Heart left ventricle (tissue), 16 donors: ENCODE measurements at regions not wholly inside any gene's neighbourhood (a gene's known extent, or its start where the extent isn't known, plus 50 kb on each side); places are given as distances from the start of the nearest gene placed in this dataset.
"Not testable (repeated sequence)": the region's sequence is repeated elsewhere in the genome, so short reads cannot be mapped to it uniquely, and the experiment has no call there.

Experiments used
- ATAC-seq, 4 donors: fragments of 200-7000 bp; cut with Tn5 transposase; one replicate each; pipeline ENCODE4 v1.9.1; 2020 to 2022; ENCODE audit warnings: moderate library complexity in 4 of 4, mild to moderate bottlenecking in 3 of 4, moderate number of reproducible peaks in 1 of 4
- DNase-seq, 5 donors: peaks; one replicate each; pipeline ENCODE4 v3.0.0-alpha.2; 2020
- H3K27ac ChIP-seq, 12 donors: fragments of 200-600 bp; sonication (generic) in 4 of 12; one replicate each; pipeline versions ENCODE4 v1.5.0 to v1.8.0; 2016 to 2022; ENCODE audit warnings: mild to moderate bottlenecking in 2 of 12
- H3K27me3 ChIP-seq, 9 donors: fragments of 200-600 bp; sonication (generic) in 2 of 9; one replicate each; pipeline versions ENCODE4 v1.5.1 to v1.8.0; 2016 to 2022; ENCODE audit warnings: mild to moderate bottlenecking in 3 of 9
- H3K36me3 ChIP-seq, 9 donors: fragments of 200-600 bp; sonication (generic) in 2 of 9; one replicate each; pipeline versions ENCODE4 v1.5.0 to v1.8.0; 2018 to 2022; ENCODE audit warnings: mild to moderate bottlenecking in 2 of 9
- H3K4me1 ChIP-seq, 12 donors: fragments of 200-600 bp; sonication (generic) in 4 of 12; one replicate each; pipeline versions ENCODE4 v1.5.0 to v1.8.0; 2016 to 2022; ENCODE audit warnings: mild to moderate bottlenecking in 3 of 12
- H3K4me3 ChIP-seq, 12 donors: fragments of 200-600 bp; sonication (generic) in 4 of 12; one replicate each; pipeline versions ENCODE4 v1.5.0 to v1.8.0; 2017 to 2022; ENCODE audit warnings: mild to moderate bottlenecking in 9 of 12, moderate library complexity in 4 of 12
- H3K9me3 ChIP-seq, 12 donors: fragments of 200-600 bp; sonication (generic) in 4 of 12; one replicate each; pipeline versions ENCODE4 v1.5.0 to v1.8.0; 2016 to 2022; ENCODE audit warnings: mild to moderate bottlenecking in 1 of 12
- POLR2A ChIP-seq, 2 donors: fragments of 450-650 bp; IDR thresholded peaks; one replicate each; pipeline ENCODE4 v1.6.1; 2017; ENCODE audit warnings: antibody characterized with exemption in 2 of 2, mild to moderate bottlenecking in 2 of 2, moderate library complexity in 2 of 2
- WGBS, 4 donors: extraction: QIAGEN DNeasy Blood & Tissue Kit in 2 of 4; methylation state at CpG; one replicate each; pipeline versions ENCODE4 v1.1.5 to v1.1.7; 2013 to 2018; 5-methylcytosine and 5-hydroxymethylcytosine counted together
- intact Hi-C, 10 donors: fragments of 100-400 bp; cut with DNase I; formaldehyde crosslinking; loops; one replicate each; pipeline versions ENCODE4 v1.11.1 to v1.14.2; 2022
- TF ChIP-seq, protein P1 (sequence below), 12 donors: fragments of 200-600 bp; sonication (generic) in 4 of 12; IDR thresholded peaks; one replicate each; pipeline versions ENCODE4 v1.5.0 to v1.8.0; 2018 to 2022; ENCODE audit warnings: antibody characterized with exemption in 12 of 12, mild to moderate bottlenecking in 5 of 12
- donor health status: ischemic (EF 13 %, LVEDD 7.1; RV severe dilation, severe dysfunction).
- donor health status: healthy with polysubstance abuse.
- donor health status: DM: no; HTN: yes; CAD: no.
- donor health status: DM: no; HTN: no; CAD: no.
- donor health status: ischemic (EF 25% LVEDD 6.9; RV normal size, moderate dysfunction).
- donor health status: ischemic (EF 25% LVEDD 5.7; RV mildly dilated, moderate dysfunction).
- donor health status: healthy.
- donor health status: DM: yes; HTN: yes; CAD: no.
- donor health status: ischemic (EF 35%, LVEDD 5.7; RV mildly dilated, moderate dysfunction).
- donor health status: nonischemic (EF 11% LVEDD 7.7; RV severe dilation, severe dysfunction).
- donor health status: DM: yes; HTN: yes; CAD: no.
- donor health status: PGD.
- donor health status: ischemic (EF 29% LVEDD 5.4; RV normal size, mild dysfunction).
- donor health status: nonischemic (EF 23%, LVEDD 6.1; RV moderate dilation, normal function).

DNA sequence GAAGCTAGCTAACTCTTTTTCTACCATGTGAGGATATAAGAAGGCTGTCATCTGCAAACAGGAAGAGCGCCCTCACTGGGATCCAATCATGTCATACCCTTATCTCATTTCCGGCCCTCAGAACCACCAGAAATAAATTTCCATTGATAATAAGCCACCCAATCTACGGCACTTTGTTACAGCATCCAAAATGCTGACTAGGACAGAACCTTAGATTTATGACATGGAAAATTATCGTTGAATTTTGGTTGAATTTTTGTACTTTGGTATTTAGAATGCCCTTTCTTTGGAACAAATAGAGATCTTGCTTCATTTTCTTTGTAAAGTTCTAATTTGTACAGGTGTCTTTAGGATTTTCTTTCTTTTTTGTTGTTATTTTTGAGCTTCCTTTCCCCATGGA is 53.3 kb upstream of the CYLC2 start:
- 72 to 83% (median 80%) methylated on average over 4 of the region's 4 CpGs for WGBS, 4 donors
- Histone ChIP-seq H3K27ac (no peak overlapping the region), H3K27me3 (no peaks in the 10 kb centered on the region), H3K4me1 (no peaks in the 10 kb centered on the region), H3K9me3 (no peaks in the 10 kb centered on the region), H3K36me3 (no peaks in the 10 kb centered on the region), H3K4me3 (no peak overlapping the region)
- no peak for TF ChIP-seq POLR2A (IDR thresholded peaks at IDR 0.05)
- TF ChIP-seq, protein P1, sequence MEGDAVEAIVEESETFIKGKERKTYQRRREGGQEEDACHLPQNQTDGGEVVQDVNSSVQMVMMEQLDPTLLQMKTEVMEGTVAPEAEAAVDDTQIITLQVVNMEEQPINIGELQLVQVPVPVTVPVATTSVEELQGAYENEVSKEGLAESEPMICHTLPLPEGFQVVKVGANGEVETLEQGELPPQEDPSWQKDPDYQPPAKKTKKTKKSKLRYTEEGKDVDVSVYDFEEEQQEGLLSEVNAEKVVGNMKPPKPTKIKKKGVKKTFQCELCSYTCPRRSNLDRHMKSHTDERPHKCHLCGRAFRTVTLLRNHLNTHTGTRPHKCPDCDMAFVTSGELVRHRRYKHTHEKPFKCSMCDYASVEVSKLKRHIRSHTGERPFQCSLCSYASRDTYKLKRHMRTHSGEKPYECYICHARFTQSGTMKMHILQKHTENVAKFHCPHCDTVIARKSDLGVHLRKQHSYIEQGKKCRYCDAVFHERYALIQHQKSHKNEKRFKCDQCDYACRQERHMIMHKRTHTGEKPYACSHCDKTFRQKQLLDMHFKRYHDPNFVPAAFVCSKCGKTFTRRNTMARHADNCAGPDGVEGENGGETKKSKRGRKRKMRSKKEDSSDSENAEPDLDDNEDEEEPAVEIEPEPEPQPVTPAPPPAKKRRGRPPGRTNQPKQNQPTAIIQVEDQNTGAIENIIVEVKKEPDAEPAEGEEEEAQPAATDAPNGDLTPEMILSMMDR (IDR thresholded peaks at IDR 0.05), result no peak
- ATAC-seq, result no peak
- no peak for DNase-seq
- intact Hi-C loops, result no loop called here

DNA sequence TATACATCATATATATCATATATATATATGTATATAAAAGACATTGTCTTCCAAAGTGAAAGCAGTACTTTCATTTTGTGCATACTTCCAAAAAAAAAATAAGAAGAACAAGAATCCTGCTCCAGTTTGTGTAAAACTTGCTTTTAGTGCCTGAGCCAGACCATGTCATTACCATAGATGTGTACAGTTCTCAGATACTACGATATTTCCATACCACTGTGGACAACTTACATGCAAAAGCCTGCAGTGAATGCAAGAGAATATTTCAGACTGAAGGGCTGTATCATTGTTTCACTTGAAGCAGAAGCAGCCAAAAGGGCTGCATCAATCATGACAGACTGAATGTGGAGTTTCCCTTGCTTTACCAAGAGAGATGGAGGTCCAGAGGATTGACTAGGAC is 72.6 kb upstream of the CYLC2 start:
- 83 to 90% (median 88%) methylated on average over 1 of the region's 1 CpG for WGBS, 4 donors
- H3K4me3 ChIP-seq, result no peak overlapping the region
- no peaks in the 10 kb centered on the region for H3K4me1 ChIP-seq
- no peak overlapping the region for H3K27ac ChIP-seq
- no peaks in the 10 kb centered on the region for H3K27me3 ChIP-seq
- H3K36me3 ChIP-seq, result no peaks in the 10 kb centered on the region
- no peak for ATAC-seq
- no peak for DNase-seq
- intact Hi-C loops, result no loop called here
- TF ChIP-seq, protein P1 (IDR thresholded peaks at IDR 0.05), result no peak
- H3K9me3 ChIP-seq, result peaks cover 0 to 3% (median 0%) of the 10 kb centered on the region in 12 donors

DNA sequence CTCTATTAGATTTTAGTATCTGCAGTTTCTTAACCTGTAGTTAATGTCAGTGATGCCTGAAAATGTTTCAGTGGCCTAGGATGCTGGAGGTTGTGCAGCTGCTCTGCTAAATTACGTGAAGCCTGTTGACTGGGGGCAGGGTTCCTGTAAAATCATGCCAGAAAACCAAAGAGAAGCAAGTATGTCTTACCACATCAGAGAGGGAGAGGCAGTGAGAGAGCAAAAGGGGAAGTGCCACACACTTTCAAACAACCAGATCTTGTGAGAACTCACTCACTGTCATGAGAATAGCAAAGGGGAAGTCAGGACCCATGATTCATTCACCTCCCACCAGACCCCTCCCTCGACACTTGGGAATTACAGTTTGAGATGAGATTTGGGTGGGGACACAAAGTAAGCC is 83.9 kb upstream of the CYLC2 start:
- Histone ChIP-seq H3K36me3 (no peaks in the 10 kb centered on the region), H3K9me3 (peaks cover 0 to 4% (median 0%) of the 10 kb centered on the region in 12 donors), H3K4me3 (no peak overlapping the region), H3K4me1 (no peaks in the 10 kb centered on the region), H3K27me3 (no peaks in the 10 kb centered on the region), H3K27ac (no peak overlapping the region)
- intact Hi-C loops, result no loop called here
- 51 to 81% (median 68%) methylated on average over 2 of the region's 2 CpGs for WGBS, 4 donors
- no peak for ATAC-seq
- DNase-seq, result no peak
- TF ChIP-seq POLR2A (IDR thresholded peaks at IDR 0.05), result no peak
- TF ChIP-seq, protein P1 (IDR thresholded peaks at IDR 0.05), result no peak

DNA sequence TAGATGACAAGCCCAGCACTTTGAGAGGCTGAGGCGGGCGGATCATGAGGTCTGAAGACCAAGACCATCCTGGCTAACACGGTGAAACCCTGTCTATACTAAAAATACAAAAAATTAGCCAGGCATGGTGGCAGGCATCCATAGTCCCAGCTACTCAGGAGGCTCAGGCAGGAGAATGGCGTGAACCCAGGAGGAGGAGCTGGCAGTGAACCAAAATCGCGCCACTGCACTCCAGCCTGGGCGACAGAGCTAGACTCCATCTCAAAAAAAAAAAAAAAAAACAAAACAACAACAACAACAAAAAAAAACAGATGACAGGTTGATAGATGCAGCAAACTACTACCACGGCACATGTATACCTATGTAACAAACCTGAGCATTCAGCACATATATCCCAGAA is 89.3 kb upstream of the CYLC2 start:
- ATAC-seq, H3K36me3 ChIP-seq, H3K27me3 ChIP-seq, DNase-seq, H3K27ac ChIP-seq, H3K4me3 ChIP-seq, H3K4me1 ChIP-seq, intact Hi-C loops: not testable (repeated sequence)
- WGBS, 4 donors, result 84 to 92% (median 87%) methylated on average over 8 of the region's 8 CpGs
- H3K9me3 ChIP-seq, result peaks cover 0 to 20% (median 5%) of the 10 kb centered on the region in 12 donors

DNA sequence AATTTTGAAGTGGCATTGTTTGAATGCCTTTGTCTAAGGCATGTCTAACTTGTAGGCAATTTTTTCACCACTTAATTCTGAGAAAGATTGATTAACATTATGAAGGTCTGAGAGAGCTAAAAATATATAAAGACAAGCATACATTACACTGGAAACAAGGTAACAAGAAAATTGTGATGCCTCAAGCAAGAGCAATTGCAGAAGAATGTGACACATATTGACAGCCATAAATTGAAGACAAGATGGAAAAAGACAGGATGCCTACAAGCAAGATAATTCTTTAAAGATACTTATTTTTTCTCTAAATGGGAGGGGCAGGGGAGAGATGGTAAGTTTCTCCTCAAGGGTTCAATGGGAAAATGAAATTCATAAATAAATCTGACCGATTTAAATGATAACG is 103.1 kb upstream of the CYLC2 start:
- H3K4me1 ChIP-seq, result no peaks in the 10 kb centered on the region
- WGBS, 4 donors, result 95 to 98% (median 96%) methylated on average over 2 of the region's 2 CpGs
- H3K36me3 ChIP-seq, result no peaks in the 10 kb centered on the region
- DNase-seq (no peak), ATAC-seq (no peak)
- H3K27ac ChIP-seq, result no peak overlapping the region
- intact Hi-C loops, result no loop called here
- no peaks in the 10 kb centered on the region for H3K9me3 ChIP-seq
- H3K4me3 ChIP-seq, result no peak overlapping the region
- TF ChIP-seq, protein P1 (IDR thresholded peaks at IDR 0.05), result no peak
- no peak for TF ChIP-seq POLR2A (IDR thresholded peaks at IDR 0.05)
- no peaks in the 10 kb centered on the region for H3K27me3 ChIP-seq

DNA sequence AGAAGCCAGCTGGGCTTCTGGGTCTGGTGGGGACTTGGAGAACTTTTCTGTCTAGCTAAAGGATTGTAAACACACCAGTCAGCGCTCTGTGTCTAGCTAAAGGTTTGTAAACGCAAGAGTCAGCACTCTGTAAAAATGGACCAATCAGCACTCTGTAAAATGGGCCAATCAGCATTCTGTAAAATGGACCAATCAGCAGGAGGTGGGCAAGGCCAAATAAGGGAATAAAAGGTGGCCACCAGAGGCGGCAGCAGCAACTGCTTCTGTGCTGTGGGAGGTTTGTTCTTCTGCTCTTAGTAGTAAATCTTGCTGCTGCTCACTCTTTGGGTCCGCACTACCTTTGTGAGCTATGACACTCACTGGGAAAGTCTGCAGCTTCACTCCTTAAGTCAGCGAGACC is 106.4 kb upstream of the CYLC2 start:
- H3K4me1 ChIP-seq, H3K27ac ChIP-seq, H3K36me3 ChIP-seq, intact Hi-C loops, DNase-seq, ATAC-seq, H3K9me3 ChIP-seq, H3K4me3 ChIP-seq, H3K27me3 ChIP-seq: not testable (repeated sequence)
- WGBS, 4 donors, result 92 to 95% (median 93%) methylated on average over 4 to 5 of the region's 5 CpGs
